Activated naive CD8-positive, alpha-beta T cell treated with anti-CD3 and anti-CD28 coated beads, Interleukin-2, amount 50 U/mL, for 24 hours (primary cell): ENCODE measurements at regions not wholly inside any gene's neighbourhood (a gene's known extent, or its start where the extent isn't known, plus 50 kb on each side); places are given as distances from the start of the nearest gene placed in this dataset.

Source experiments
- ATAC-seq: fragments of 150-1000 bp; cut with Tn5 transposase; one replicate; pipeline ENCODE4 v1.10.0; 2021
- DNase-seq: peaks from one replicate; pipeline ENCODE4 v3.0.0; 2021
- H3K27ac Mint-ChIP-seq: one replicate; pipeline ENCODE4 v1.8.0; 2021; ENCODE audit warnings: mild to moderate bottlenecking, mixed read lengths
- H3K27me3 Mint-ChIP-seq: one replicate; pipeline ENCODE4 v1.8.0; 2021; ENCODE audit warnings: mixed read lengths
- H3K36me3 Mint-ChIP-seq: one replicate; pipeline ENCODE4 v1.8.0; 2021; ENCODE audit warnings: low read depth, mixed read lengths
- H3K4me1 Mint-ChIP-seq: one replicate; pipeline ENCODE4 v1.8.0; 2021; ENCODE audit warnings: mixed read lengths
- H3K4me3 Mint-ChIP-seq: one replicate; pipeline ENCODE4 v1.8.0; 2021; ENCODE audit warnings: mild to moderate bottlenecking, moderate library complexity, mixed read lengths
- H3K9me3 Mint-ChIP-seq: one replicate; pipeline ENCODE4 v1.8.0; 2021; ENCODE audit warnings: mixed read lengths

- no peaks in the 10 kb centered on the region for H3K27me3 Mint-ChIP-seq
- H3K4me1 Mint-ChIP-seq: peaks cover 15% of the 10 kb centered on the region
- no peak overlapping the region for H3K4me3 Mint-ChIP-seq
Observed at GRCh38 chr9:129242191-129242941, 64.3 kb upstream of the IER5L start.

GRCh38 chr9:129241725-129242124, 63.7 kb upstream of the IER5L start:
- no peaks in the 10 kb centered on the region for H3K27me3 Mint-ChIP-seq
- ATAC-seq (no peak), DNase-seq (no peak)
- H3K4me1 Mint-ChIP-seq: peaks cover 21% of the 10 kb centered on the region
- H3K27ac Mint-ChIP-seq: no peak overlapping the region
- no peaks in the 10 kb centered on the region for H3K36me3 Mint-ChIP-seq
- no peak overlapping the region for H3K4me3 Mint-ChIP-seq
- H3K9me3 Mint-ChIP-seq: no peaks in the 10 kb centered on the region

More at GRCh38 chr9:129242191-129242941, 64.3 kb upstream of the IER5L start:
- Mint-ChIP-seq H3K27ac (no peak overlapping the region), H3K9me3 (no peaks in the 10 kb centered on the region), H3K36me3 (no peaks in the 10 kb centered on the region)
- no peak for ATAC-seq
- no peak for DNase-seq

- H3K4me1 Mint-ChIP-seq: peaks cover 29% of the 10 kb centered on the region
- DNase-seq (no peak), ATAC-seq (no peak)
- H3K27ac Mint-ChIP-seq: no peak overlapping the region
- H3K9me3 Mint-ChIP-seq: no peaks in the 10 kb centered on the region
- no peaks in the 10 kb centered on the region for H3K27me3 Mint-ChIP-seq
- no peaks in the 10 kb centered on the region for H3K36me3 Mint-ChIP-seq
- no peak overlapping the region for H3K4me3 Mint-ChIP-seq
Observed at GRCh38 chr9:129240581-129241211, 62.6 kb upstream of the IER5L start.

- H3K4me3 Mint-ChIP-seq: no peak overlapping the region
- no peak overlapping the region for H3K27ac Mint-ChIP-seq
- no peaks in the 10 kb centered on the region for H3K36me3 Mint-ChIP-seq
- DNase-seq (no peak), ATAC-seq (no peak)
- no peaks in the 10 kb centered on the region for H3K27me3 Mint-ChIP-seq
- H3K4me1 Mint-ChIP-seq: peaks cover 34% of the 10 kb centered on the region
- H3K9me3 Mint-ChIP-seq: no peaks in the 10 kb centered on the region
Observed at GRCh38 chr9:129239946-129240490, 62.0 kb upstream of the IER5L start.

GRCh38 chr9:129237803-129238202, 59.7 kb upstream of the IER5L start:
- Mint-ChIP-seq H3K9me3 (peaks cover 6% of the 10 kb centered on the region), H3K4me1 (peaks cover 39% of the 10 kb centered on the region), H3K27ac (peak overlapping the region; percentile 87), H3K4me3 (peak overlapping the region; percentile 81), H3K36me3 (peaks cover 1% of the 10 kb centered on the region), H3K27me3 (no peaks in the 10 kb centered on the region)
- DNase-seq (no peak), ATAC-seq (no peak)

GRCh38 chr9:129237164-129237611, 59.1 kb upstream of the IER5L start:
- Mint-ChIP-seq H3K36me3 (peaks cover 1% of the 10 kb centered on the region), H3K4me3 (peak overlapping the region; percentile 81), H3K27me3 (no peaks in the 10 kb centered on the region), H3K4me1 (peaks cover 42% of the 10 kb centered on the region), H3K27ac (peak overlapping the region; percentile 87), H3K9me3 (peaks cover 11% of the 10 kb centered on the region)
- ATAC-seq: peak; percentile 86
- peak; percentile 67 for DNase-seq

GRCh38 chr9:129236441-129237145, 58.5 kb upstream of the IER5L start:
- Mint-ChIP-seq H3K4me1 (peaks cover 44% of the 10 kb centered on the region), H3K9me3 (peaks cover 11% of the 10 kb centered on the region), H3K27ac (peak overlapping the region; percentile 87), H3K27me3 (no peaks in the 10 kb centered on the region), H3K4me3 (peak overlapping the region; percentile 81), H3K36me3 (peaks cover 1% of the 10 kb centered on the region)
- ATAC-seq: no peak
- DNase-seq: peak; percentile 20

GRCh38 chr9:129235931-129236331, 57.9 kb upstream of the IER5L start:
- H3K9me3 Mint-ChIP-seq: peaks cover 11% of the 10 kb centered on the region
- DNase-seq: peak; percentile 32
- peaks cover 1% of the 10 kb centered on the region for H3K36me3 Mint-ChIP-seq
- ATAC-seq: peak; percentile 38
- H3K4me1 Mint-ChIP-seq: peaks cover 45% of the 10 kb centered on the region
- no peaks in the 10 kb centered on the region for H3K27me3 Mint-ChIP-seq
- H3K4me3 Mint-ChIP-seq: peak overlapping the region; percentile 51
- H3K27ac Mint-ChIP-seq: peak overlapping the region; percentile 39

GRCh38 chr9:129235041-129235930, 57.2 kb upstream of the IER5L start:
- Mint-ChIP-seq H3K4me3 (peak overlapping the region; percentile 51), H3K27me3 (no peaks in the 10 kb centered on the region), H3K27ac (no peak overlapping the region), H3K36me3 (peaks cover 1% of the 10 kb centered on the region), H3K4me1 (peaks cover 46% of the 10 kb centered on the region), H3K9me3 (peaks cover 11% of the 10 kb centered on the region)
- DNase-seq (no peak), ATAC-seq (no peak)

GRCh38 chr9:129234491-129234890, 56.4 kb upstream of the IER5L start:
- peaks cover 1% of the 10 kb centered on the region for H3K36me3 Mint-ChIP-seq
- no peak overlapping the region for H3K4me3 Mint-ChIP-seq
- H3K27ac Mint-ChIP-seq: no peak overlapping the region
- peaks cover 11% of the 10 kb centered on the region for H3K9me3 Mint-ChIP-seq
- no peak for ATAC-seq
- H3K27me3 Mint-ChIP-seq: no peaks in the 10 kb centered on the region
- no peak for DNase-seq
- peaks cover 52% of the 10 kb centered on the region for H3K4me1 Mint-ChIP-seq

GRCh38 chr9:129232839-129233591, 55.0 kb upstream of the IER5L start:
- Mint-ChIP-seq H3K4me3 (no peak overlapping the region), H3K4me1 (peaks cover 45% of the 10 kb centered on the region), H3K27ac (no peak overlapping the region), H3K36me3 (peaks cover 1% of the 10 kb centered on the region), H3K9me3 (peaks cover 11% of the 10 kb centered on the region), H3K27me3 (no peaks in the 10 kb centered on the region)
- ATAC-seq (no peak), DNase-seq (no peak)

- peaks cover 35% of the 10 kb centered on the region for H3K4me1 Mint-ChIP-seq
- H3K27ac Mint-ChIP-seq: no peak overlapping the region
- DNase-seq: no peak
- H3K4me3 Mint-ChIP-seq: no peak overlapping the region
- ATAC-seq: no peak
- H3K36me3 Mint-ChIP-seq: peaks cover 1% of the 10 kb centered on the region
- peaks cover 11% of the 10 kb centered on the region for H3K9me3 Mint-ChIP-seq
- no peaks in the 10 kb centered on the region for H3K27me3 Mint-ChIP-seq
Observed at GRCh38 chr9:129231759-129232158, 53.7 kb upstream of the IER5L start.

GRCh38 chr9:129231022-129231739, 53.1 kb upstream of the IER5L start:
- ATAC-seq: no peak
- no peak overlapping the region for H3K4me3 Mint-ChIP-seq
- peaks cover 11% of the 10 kb centered on the region for H3K9me3 Mint-ChIP-seq
- H3K36me3 Mint-ChIP-seq: peaks cover 1% of the 10 kb centered on the region
- no peak for DNase-seq
- no peaks in the 10 kb centered on the region for H3K27me3 Mint-ChIP-seq
- H3K4me1 Mint-ChIP-seq: peaks cover 32% of the 10 kb centered on the region
- no peak overlapping the region for H3K27ac Mint-ChIP-seq
